HS-5 (cell line): ENCODE measurements at regions not wholly inside any gene's neighbourhood (a gene's known extent, or its start where the extent isn't known, plus 50 kb on each side); places are given as distances from the start of the nearest gene placed in this dataset.

Source experiments
- DNase-seq: peaks from one replicate; pipeline ENCODE4 v3.0.0-alpha.2; 2012; ENCODE audit warnings: low read depth

DNA sequence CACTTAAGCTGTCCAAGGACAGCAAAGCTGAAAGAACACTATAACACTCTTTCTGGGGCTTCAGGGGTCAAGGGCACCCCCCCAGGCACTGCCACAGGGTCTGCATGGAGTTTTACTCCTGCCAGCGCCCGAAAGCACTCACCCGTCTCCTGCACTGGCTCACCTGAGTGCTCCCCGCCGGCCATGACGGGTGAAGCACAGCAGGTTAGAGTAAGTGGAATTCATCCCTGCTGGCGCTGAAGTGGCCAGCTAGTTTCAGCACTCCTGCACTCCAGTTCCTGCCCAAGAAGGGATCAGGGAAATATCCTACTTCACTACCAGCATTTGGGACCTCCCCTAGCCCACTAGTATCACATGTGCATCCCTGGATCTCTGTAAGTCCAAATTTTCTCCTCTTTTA is 516.0 kb downstream of the ZNF608 start:
- DNase-seq = no peak

DNA sequence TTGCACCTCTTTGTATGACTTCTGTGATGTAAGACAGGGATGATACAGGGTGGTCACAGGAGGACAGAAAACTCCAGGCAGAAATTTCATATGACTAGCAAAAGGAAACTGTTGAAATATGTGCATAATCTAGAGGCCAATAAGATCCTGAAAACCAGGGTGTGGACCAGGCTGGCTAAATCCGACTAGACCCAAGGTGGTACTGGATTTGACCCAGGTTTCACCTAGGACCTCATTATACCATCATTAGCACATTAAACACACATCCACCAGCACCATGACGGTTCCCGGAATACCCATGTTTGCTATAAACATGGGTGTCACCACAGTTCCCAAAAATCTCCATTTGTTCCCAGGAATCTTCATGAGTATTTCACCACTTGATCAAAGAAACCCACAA is 517.1 kb downstream of the ZNF608 start:
- DNase-seq = no peak

DNA sequence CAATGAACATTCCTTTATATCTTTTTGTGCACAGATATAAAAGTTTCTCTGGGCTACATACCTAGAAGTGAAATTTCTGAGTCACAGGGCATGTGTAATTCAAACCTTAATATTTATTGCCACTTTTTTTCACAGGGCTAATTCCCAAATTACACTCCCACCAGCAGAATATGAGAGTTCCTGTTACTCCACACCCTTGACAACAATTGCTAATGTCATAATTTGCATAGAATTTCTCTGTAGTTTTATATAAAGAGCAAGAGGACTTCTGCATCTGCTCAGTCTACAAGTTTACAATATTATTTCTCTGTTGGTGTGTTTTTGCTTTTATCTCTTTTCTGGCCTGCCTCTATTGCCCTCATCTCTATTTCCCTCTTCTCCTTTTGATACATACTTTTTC is 518.5 kb downstream of the ZNF608 start:
- DNase-seq = no peak

DNA sequence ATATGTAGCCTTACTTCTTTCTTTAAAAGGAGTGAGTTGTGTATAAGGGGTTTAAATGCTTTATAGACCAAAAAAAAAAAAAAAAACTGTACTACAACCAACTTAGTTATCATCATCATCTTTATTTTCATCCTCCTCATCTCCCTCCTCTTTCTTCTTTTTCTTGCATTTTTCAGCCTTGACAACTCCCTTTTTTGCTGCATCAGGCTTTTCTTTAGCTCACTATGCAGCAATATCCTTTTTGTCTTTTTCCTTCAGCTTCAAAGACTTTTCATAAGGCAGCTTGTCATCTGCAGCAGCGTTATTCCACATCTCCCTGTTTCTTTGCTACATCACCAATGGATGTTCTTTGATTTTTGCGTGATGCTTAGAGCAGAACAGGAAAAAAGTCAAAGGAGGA is 526.0 kb downstream of the ZNF608 start:
- no peak for DNase-seq

DNA sequence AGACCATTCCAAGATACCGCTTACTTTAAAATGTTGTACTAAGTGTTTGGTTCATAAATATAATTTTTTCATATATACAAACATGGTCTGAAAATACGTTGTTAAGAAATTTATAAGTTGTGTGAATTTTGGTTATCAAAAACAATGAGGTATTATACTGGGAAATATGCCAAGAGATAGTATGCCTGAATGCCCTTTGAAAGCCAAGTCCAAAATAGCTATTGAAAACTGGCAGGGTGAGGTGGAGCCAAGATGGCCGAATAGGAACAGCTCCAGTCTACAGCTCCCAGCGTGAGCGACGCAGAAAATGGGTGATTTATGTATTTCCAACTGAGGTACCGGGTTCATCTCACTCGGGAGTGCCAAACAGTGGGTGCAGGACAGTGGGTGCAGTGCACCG is 533.5 kb downstream of the ZNF608 start:
- no peak for DNase-seq

DNA sequence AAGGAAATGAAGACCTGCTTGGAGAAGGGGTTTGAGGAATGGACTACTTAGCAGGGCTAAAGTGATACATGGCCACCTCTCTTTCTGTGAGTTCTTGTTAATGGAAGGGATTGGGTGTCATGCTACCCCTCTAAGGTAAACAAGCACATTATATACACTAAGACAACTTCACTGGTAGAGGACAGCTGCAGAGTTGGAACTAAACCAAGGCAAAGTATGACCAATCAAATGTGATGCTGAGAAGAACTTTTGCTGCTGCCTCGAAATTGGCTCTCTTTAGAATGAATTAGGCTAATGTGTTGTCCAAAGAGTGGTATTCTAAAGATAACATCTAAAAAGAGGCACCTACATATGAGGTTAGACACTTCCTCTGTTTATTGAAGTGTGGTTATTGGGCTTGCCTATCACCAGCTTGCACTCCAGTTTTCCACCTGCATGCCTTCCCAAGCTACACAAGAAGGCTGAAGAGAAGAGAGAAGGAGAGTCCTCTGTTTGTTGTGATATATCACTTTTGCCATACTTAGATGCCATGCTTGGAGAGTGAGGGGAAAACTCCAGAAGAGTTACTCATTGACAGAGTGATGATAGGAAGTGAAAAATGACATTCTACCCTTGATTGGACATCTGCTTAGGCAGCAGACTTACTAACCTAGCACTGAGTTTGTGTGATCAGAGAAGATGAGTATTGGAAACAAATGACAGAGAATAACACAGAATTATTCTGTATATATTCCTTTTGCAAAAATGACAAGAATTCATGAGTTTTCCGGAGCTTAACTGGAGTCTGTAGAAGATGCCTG is 536.1 kb downstream of the ZNF608 start:
- DNase-seq = no peak

DNA sequence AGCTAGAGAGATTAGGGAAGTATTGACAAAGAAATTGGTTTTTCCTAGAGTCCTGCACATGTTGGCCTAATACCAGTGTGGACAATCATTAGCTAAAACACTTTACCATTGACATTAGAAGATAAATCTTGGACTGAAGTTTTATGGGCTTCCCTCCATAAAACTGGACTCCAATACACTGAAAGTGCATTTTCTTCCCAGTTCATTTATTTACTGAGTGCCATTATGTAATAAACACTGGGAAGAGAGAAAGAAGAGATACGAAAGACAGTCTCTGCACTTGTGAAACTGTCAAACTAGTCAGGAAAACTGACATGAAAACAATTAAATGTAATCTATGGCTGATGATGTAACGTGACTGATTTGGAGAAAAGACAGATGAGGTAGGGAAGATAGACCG is 539.3 kb downstream of the ZNF608 start:
- DNase-seq = no peak

DNA sequence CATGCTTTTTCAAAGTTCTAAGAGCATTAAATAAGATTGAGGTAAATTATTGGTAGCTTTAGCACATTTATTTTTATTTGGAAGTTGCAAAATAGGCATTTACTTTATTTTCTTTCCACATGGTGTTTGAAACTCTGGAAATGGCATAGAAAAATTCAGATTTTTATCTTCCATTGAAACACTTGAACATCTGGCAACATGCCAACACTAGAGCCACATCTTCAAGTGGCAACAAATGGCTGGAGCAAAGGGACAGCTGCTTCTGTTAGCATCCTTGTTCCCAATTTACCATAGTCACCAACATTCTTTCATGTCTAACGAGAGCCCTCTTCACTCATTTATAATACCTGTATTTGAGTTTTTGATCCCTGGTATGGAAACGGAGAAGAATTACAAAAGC is 539.9 kb downstream of the ZNF608 start:
- DNase-seq = no peak

DNA sequence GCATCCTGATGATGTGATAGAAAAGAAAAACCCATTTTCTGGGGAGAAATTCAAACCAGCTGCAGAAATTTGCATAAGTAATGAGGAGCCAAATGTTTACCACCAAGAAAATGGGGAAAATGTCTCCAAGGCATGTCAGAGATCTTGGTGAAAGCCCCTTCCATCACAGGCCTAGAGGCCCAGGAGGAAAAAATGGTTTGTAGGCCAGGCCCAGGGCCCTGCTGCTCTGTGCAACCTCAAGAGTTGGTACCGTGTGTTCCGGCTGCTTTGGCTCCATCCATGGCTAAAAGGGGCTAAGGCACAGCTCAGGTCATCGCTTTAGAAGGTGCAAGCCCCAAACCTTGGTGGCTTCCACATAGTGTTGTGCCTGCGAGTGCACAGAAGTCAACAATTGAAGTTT is 543.1 kb downstream of the ZNF608 start:
- DNase-seq = no peak

DNA sequence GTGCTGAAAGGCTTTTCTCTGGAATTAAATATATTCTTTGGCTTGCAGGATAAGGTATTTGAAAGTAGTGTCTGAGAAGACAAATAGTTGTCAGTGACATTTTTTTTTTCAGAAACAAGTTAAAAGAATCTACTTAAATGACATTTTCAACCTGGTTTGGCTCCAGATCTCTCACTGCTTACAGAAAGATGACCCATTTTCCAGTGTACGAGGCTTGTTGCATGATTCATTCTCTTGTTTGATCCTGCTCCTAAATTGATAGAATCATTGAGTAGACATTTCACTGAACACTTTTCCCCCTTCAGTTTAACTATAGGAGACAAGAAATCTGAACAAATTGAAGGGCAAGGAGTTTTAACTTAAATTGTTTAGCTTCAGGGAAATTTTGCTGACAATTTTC is 546.1 kb downstream of the ZNF608 start:
- no peak for DNase-seq

DNA sequence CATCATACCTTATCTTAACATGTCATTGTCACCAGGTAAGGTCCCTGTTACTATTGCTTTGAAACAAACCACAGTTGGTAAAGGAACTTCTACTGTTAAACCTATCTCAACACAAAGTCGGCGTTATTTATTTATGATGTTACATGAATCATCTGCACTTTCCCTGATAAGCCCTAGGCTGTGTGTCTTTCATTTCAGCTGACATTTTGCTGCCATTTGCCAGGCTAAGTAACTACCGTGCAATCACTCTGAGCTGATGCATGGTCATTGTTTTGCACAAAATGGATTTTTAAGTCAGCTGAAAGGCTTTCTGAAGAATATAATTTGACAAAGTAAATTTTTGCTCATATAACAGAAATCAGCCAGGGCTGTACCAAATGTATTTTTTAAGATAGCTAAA is 546.5 kb downstream of the ZNF608 start:
- DNase-seq = no peak

DNA sequence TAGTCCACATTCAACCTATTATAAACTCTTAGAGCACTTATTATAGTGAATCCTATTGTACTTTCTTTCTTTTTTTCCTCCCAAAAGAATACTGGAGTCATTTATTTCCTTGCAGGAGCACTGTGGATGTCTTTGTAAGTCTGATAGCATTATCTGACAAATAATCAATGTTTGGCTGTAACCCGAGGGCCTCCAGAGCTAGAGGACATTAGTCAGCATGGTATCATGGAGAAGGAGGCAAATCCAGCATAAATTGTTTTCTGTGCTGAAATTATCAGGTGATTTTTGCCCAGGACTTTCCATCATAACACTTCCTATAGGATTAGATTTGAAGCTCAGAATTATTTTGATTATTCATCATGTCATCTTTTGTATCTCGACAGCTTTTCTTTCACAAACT is 551.0 kb downstream of the ZNF608 start:
- DNase-seq = no peak

DNA sequence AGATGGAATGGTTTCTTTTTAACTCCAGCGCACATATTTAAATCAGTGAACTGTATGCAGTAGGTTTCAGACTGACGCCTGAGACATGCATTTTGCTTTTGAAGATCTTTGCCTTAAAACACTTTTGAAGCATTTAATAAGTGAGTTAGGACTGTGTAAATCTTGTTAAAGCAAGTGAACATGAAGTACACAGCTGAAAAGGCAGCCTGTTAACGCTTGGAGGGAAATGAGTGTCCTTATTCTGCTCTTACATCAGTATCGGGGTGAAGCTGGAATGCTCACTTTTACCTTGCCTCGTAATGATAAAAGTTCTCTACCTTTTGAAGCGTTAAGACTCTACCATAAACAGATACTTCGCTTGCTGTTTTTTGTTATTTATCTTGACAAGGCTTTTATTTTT is 552.2 kb downstream of the ZNF608 start:
- no peak for DNase-seq

DNA sequence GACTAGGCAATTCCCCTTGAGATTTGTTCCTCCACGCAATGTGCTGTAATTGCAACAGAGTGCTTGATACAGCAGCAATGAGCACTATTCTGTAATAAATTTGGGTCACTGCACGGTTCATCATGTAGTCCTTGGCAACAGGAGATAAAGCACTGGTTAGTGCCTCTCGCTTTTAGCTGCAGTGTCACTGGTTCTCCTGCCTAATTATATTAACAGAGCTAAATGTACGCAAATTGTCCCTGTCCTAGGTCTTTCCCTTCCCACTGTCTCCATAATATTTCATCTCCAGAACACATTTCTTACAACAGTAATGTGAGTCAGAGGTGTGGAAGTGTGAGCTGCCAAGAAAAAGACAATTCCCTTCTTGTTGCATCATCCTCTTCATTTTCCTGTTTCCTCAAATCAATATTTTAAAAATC is 553.1 kb downstream of the ZNF608 start:
- DNase-seq = peak; percentile 52

DNA sequence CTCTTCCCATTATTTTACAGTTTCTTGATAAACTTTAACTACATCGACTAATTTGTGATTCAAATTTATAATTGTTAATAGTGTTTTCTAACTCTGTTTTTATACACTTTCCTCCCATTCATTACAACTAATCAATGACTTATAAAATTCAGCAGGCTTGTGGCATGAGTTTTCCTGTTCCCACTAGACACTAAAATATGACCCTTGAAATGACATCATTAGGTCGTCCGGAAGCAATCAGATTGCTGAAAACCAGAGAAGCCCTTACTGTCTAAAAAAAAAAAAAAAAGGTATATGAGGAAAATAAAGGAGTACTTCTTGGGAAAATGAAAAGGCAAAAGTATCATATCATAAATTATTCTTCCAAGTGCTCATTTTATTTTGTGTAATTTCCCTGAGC is 553.7 kb downstream of the ZNF608 start:
- DNase-seq = no peak

DNA sequence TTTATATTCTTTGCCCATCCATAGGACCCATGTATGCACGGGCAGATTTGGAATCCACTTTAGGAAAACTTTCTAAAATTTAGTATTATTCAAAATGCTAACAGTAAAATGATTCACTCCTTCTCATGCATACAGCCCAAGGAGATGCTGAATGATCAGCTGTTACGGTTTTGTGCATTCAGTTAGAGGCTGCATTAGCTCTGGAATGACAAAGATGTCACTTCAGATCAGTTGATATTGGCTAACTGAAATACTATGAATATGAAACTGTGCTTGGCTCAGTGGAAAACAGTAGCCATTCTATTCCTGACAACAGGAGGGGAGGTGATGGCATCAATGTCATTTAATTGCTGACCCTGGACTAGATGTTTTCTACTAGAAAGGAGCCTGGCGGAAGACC is 560.7 kb downstream of the ZNF608 start:
- DNase-seq = no peak

DNA sequence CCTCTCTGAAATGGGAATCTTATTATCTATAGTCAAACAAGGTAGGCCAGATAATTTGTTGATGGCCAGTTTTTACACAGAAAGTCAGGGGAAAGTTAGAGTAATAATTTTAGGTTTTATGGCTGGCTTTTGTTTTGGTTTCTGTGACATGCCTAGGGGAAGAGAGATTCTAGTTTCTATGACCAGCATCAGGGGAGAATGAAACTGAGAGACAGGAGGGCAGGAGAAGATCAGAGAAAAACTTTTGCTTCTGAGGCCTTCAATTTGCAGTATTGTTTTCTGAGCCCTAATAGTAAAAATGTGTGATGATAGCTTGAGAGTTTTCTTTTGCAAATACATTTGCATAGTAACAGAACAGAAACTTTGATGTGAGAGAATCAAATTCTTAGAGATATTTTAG is 564.3 kb downstream of the ZNF608 start:
- no peak for DNase-seq

DNA sequence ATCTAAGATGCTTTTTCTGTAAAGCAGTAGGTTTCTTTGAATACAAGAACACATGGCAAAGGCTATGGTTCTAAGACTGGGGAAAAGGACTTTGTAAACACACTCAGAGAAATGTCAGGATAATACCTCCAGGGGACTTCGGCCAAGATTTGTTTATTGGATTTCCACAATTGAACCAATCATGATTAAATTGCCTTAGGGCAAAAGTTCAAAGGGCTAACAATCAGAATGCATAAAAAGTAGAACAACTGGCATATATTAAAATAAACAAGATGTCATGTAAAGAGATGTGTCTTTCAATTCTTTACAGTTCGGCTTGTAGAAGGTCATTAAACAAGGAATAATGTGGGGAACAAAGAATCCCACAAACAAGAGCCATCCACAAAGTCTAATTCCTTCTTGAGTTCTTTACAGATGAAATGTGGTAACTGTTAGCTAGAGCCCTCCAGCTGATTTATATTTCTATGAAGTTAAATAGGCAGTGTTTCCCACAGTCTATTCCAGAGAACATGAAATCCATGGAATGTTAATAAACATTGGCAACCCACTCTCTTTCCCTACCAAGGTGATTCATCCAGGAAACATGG is 565.5 kb downstream of the ZNF608 start:
- no peak for DNase-seq

DNA sequence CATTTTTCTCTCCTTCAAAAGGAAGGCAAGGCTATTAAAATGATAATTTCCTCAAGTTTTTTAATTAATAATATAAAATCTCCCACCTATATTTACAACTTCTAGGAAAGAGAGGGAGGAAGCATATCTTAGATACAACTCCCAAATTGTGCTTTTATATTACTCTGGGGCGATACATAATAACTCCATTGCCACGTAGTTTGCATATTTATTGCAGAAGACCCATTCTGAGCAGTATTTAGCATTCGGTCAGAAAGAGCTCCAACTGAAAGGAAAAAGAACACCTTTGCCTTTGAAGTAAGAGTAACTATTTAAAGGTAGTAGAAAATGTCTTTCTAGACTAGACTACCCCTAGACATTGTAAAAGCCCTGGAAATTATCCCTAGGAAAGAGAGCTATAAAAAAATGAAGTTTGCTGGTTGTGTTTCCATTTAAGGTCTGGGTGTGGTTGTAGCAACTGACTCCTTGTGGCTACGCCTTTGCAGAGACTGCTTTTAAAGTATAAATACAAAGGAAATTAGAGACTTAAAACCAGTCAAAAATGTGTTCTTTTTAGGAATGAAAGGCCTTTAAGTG is 566.1 kb downstream of the ZNF608 start:
- no peak for DNase-seq

DNA sequence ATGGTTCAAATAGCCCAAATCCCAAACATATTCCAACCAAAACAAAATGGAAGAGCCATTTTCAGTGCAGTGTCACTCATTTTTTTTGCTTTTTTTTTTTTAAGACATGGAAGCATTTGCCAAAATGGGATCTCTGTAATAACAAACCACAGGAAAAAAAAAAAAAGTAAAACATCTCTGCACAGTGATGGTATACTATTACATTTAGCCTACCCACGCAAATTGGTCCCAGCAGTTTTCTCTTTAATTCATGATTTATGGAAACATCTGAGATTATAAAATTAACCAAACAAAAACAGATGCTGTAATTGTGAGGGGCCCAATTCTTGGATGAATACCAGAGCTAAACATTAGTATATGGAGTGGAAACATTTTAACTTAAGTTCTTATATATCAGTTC is 566.6 kb downstream of the ZNF608 start:
- no peak for DNase-seq

DNA sequence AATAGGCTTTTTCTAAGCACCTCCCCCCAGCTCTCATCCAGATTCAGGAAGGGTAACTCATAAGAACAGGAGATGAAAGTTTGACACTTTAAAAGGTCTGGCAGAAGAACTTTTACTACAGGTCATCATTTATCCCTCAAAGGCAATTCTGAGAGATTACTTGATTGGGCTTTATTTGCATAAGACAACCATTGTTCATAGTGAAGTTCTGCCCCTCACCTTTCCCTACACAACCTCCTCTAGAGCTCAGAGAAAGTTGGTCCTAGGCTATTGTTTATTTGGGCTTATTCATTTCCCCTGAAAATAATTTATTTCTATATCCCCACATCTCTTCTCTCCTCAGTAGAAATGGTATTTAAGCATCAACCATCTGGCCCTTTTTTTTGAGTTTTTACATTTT is 568.4 kb downstream of the ZNF608 start:
- DNase-seq = no peak

DNA sequence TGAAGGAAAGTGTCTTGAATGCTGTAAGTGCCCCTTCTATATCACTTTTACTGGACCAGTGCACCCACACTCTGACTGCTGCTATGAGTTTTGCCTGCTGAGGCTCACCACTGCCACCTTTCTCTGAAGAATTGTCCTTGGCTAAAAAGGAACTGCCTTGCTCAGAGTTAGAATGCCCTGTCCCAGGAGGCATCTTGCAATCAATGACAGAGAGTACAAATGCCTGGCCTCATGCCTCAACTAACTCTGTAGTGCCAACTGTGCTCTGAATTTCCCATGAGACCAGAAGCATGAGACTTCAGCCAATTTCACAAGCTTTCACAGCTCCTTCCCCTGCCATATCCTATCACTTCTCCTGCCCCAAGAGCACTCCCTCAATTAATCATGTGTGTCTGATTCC is 569.7 kb downstream of the ZNF608 start:
- DNase-seq = no peak

DNA sequence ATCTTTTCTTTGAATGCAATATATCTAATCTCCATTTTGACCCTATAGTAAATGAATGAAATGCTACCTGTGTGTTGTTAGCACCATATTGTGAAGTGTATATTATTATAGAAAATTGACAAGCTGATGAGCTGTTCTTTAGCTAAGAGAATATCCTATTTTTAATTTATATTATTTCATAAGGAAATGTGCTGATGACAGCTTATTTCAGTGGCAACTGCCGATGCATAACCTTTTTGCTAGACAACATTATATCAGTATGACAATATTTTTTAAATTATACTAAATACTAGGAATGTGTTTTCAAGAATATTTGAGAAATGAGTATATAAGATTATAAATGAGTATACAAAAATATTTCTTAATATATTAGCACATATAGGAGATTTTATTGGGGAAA is 573.1 kb downstream of the ZNF608 start:
- DNase-seq = no peak
